Gastrocnemius medialis (tissue), 4 donors: ENCODE measurements at regions not wholly inside any gene's neighbourhood (a gene's known extent, or its start where the extent isn't known, plus 50 kb on each side); places are given as distances from the start of the nearest gene placed in this dataset.

Experiments
- ATAC-seq, 2 donors: fragments of 150-250 bp; one replicate each; pipeline ENCODE4 v1.9.1; 2016
- DNase-seq, 2 donors: peaks; one replicate each; pipeline ENCODE4 v3.0.0-alpha.2; 2019
- H3K27ac ChIP-seq, 4 donors: fragments of 200-600 bp; sonication (generic); 1 replicate in 1 of 4; 2 replicates in 3 of 4; pipeline ENCODE4 v1.5.1; 2016 to 2018; ENCODE audit warnings: mild to moderate bottlenecking in 2 of 4, moderate library complexity in 1 of 4
- H3K27me3 ChIP-seq, 3 donors: fragments of 200-600 bp; sonication (generic) in 2 of 3; 1 replicate in 1 of 3; 2 replicates in 2 of 3; pipeline versions ENCODE4 v1.5.1 to v1.6.0; 2016 to 2019; ENCODE audit warnings: mild to moderate bottlenecking in 1 of 3, moderate library complexity in 1 of 3
- H3K36me3 ChIP-seq, 2 donors: fragments of 200-600 bp; sonication (generic) in 1 of 2; one replicate each; pipeline ENCODE4 v1.5.1; 2017 to 2018
- H3K4me1 ChIP-seq, 2 donors: fragments of 200-600 bp; sonication (generic) in 1 of 2; one replicate each; pipeline ENCODE4 v1.5.1; 2016 to 2017; ENCODE audit warnings: mild to moderate bottlenecking in 2 of 2
- H3K4me3 ChIP-seq, 4 donors: fragments of 200-600 bp; sonication (generic) in 3 of 4; 1 replicate in 1 of 4; 2 replicates in 3 of 4; pipeline ENCODE4 v1.5.1; 2016 to 2019; ENCODE audit warnings: mild to moderate bottlenecking in 2 of 4
- H3K9me3 ChIP-seq, 3 donors: fragments of 200-600 bp; sonication (generic) in 2 of 3; 1 replicate in 1 of 3; 2 replicates in 2 of 3; pipeline ENCODE4 v1.5.1; 2016 to 2019
- CTCF ChIP-seq, 5 experiments: fragments of 450-650 bp in 3 of 5; fragments of 200-600 bp in 2 of 5; sonication (generic) in 2 of 5; IDR thresholded peaks in 4 of 5; conservative IDR thresholded peaks in 1 of 5; 1 replicate in 4 of 5; 2 replicates in 1 of 5; pipeline ENCODE4 v1.5.1; 2016 to 2019; ENCODE audit warnings: antibody characterized with exemption in 5 of 5, mild to moderate bottlenecking in 3 of 5, moderate library complexity in 3 of 5
- POLR2A ChIP-seq, 2 donors: fragments of 450-650 bp; IDR thresholded peaks; one replicate each; pipeline ENCODE4 v1.6.1; 2017; ENCODE audit warnings: antibody characterized with exemption in 2 of 2, mild to moderate bottlenecking in 2 of 2, moderate library complexity in 2 of 2
- in situ Hi-C, 4 donors: fragments of 200-750 bp; cut with MboI; loops; one replicate each; pipeline versions ENCODE4 v1.15.0 to v1.8.0; 2017; ENCODE audit warnings: low sequenced_read_pairs in 4 of 4
- intact Hi-C: fragments of 100-400 bp; cut with DNase I; formaldehyde crosslinking; loops from one replicate; pipeline ENCODE4 v1.15.1; 2023; ENCODE audit warnings: low total_unique reads

GRCh38 chr2:18154259-18154658, 275.8 kb downstream of the KCNS3 start:
- peak overlapping the region in 3 of 4 donors; percentile 36 to 71 (median 65) for H3K27ac ChIP-seq
- H3K9me3 ChIP-seq, result no peaks in the 10 kb centered on the region
- no peak for DNase-seq
- peaks cover 5 to 15% of the 10 kb centered on the region in 2 donors for H3K4me1 ChIP-seq
- intact Hi-C loops (loop anchor here (5.0 kb wide), 1 partner anchor 177 kb away; no protein-coding TSS in a partner anchor), in situ Hi-C loops (loop anchor here in 3 of 4 donors (10.0 to 25.0 kb wide), 2 partner anchors 309 to 442 kb away; no protein-coding TSS in a partner anchor)
- no peaks in the 10 kb centered on the region for H3K27me3 ChIP-seq
- TF ChIP-seq POLR2A (IDR thresholded peaks at IDR 0.05), result no peak
- ATAC-seq, result peak; percentile 36 to 57
- no peaks in the 10 kb centered on the region for H3K36me3 ChIP-seq
- no peak overlapping the region for H3K4me3 ChIP-seq

GRCh38 chr2:18153741-18154140, 275.3 kb downstream of the KCNS3 start:
- in situ Hi-C loops (loop anchor here in 3 of 4 donors (10.0 to 25.0 kb wide), 2 partner anchors 309 to 441 kb away; no protein-coding TSS in a partner anchor), intact Hi-C loops (loop anchor here (5.0 kb wide), 1 partner anchor 176 kb away; no protein-coding TSS in a partner anchor)
- no peaks in the 10 kb centered on the region for H3K36me3 ChIP-seq
- H3K27ac ChIP-seq, result peak overlapping the region in 3 of 4 donors; percentile 36 to 71 (median 65)
- no peak overlapping the region for H3K4me3 ChIP-seq
- no peak for TF ChIP-seq CTCF (IDR thresholded peaks at IDR 0.05 in 4 of 5, conservative IDR thresholded peaks at IDR 0.05 in 1 of 5)
- no peak for TF ChIP-seq POLR2A (IDR thresholded peaks at IDR 0.05)
- DNase-seq (no peak), ATAC-seq (peak in 1 of 2 donors; percentile 57)
- peaks cover 5 to 15% of the 10 kb centered on the region in 2 donors for H3K4me1 ChIP-seq
- no peaks in the 10 kb centered on the region for H3K27me3 ChIP-seq
- no peaks in the 10 kb centered on the region for H3K9me3 ChIP-seq

GRCh38 chr2:18151237-18151636, 272.8 kb downstream of the KCNS3 start:
- intact Hi-C loops (loop anchor here (5.0 kb wide), 1 partner anchor 174 kb away; no protein-coding TSS in a partner anchor), in situ Hi-C loops (loop anchor here in 3 of 4 donors (10.0 to 25.0 kb wide), 2 partner anchors 306 to 439 kb away; no protein-coding TSS in a partner anchor)
- TF ChIP-seq CTCF (IDR thresholded peaks at IDR 0.05 in 4 of 5, conservative IDR thresholded peaks at IDR 0.05 in 1 of 5) (no peak), POLR2A (IDR thresholded peaks at IDR 0.05) (no peak)
- Histone ChIP-seq H3K36me3 (no peaks in the 10 kb centered on the region), H3K27me3 (no peaks in the 10 kb centered on the region), H3K9me3 (no peaks in the 10 kb centered on the region), H3K4me1 (peaks cover 5 to 15% of the 10 kb centered on the region in 2 donors), H3K27ac (no peak overlapping the region), H3K4me3 (no peak overlapping the region)
- ATAC-seq (no peak), DNase-seq (no peak)

- ATAC-seq (peak; percentile 53 to 70), DNase-seq (no peak)
- H3K4me3 ChIP-seq, result no peak overlapping the region
- no peak overlapping the region for H3K27ac ChIP-seq
- TF ChIP-seq CTCF (IDR thresholded peaks at IDR 0.05 in 4 of 5, conservative IDR thresholded peaks at IDR 0.05 in 1 of 5) (peak; percentile 44 to 80 (median 62)), POLR2A (IDR thresholded peaks at IDR 0.05) (no peak)
- no peaks in the 10 kb centered on the region for H3K9me3 ChIP-seq
- intact Hi-C loops (loop anchor here (1.0 to 5.0 kb wide), 2 partner anchors 172 to 298 kb away; no protein-coding TSS in a partner anchor), in situ Hi-C loops (loop anchor here (10.0 to 25.0 kb wide), 3 partner anchors 295 to 437 kb away; no protein-coding TSS in a partner anchor)
- H3K4me1 ChIP-seq, result peaks cover 5 to 15% of the 10 kb centered on the region in 2 donors
- no peaks in the 10 kb centered on the region for H3K27me3 ChIP-seq
- H3K36me3 ChIP-seq, result no peaks in the 10 kb centered on the region
Observed at GRCh38 chr2:18149660-18150246, 271.3 kb downstream of the KCNS3 start.

GRCh38 chr2:18136881-18137475, 258.5 kb downstream of the KCNS3 start:
- Histone ChIP-seq H3K27me3 (no peaks in the 10 kb centered on the region), H3K27ac (no peak overlapping the region), H3K36me3 (no peaks in the 10 kb centered on the region), H3K9me3 (no peaks in the 10 kb centered on the region), H3K4me1 (no peaks in the 10 kb centered on the region), H3K4me3 (no peak overlapping the region)
- no peak for ATAC-seq
- no peak for DNase-seq
- intact Hi-C loops (no loop called here), in situ Hi-C loops (no loop called here)
- TF ChIP-seq POLR2A (IDR thresholded peaks at IDR 0.05) (no peak), CTCF (IDR thresholded peaks at IDR 0.05 in 4 of 5, conservative IDR thresholded peaks at IDR 0.05 in 1 of 5) (no peak)
